Kidney (tissue), 13 donors: ENCODE measurements at regions not wholly inside any gene's neighbourhood (a gene's known extent, or its start where the extent isn't known, plus 50 kb on each side); places are given as distances from the start of the nearest gene placed in this dataset.

Source experiments
- DNase-seq, 5 donors: peaks; one replicate each; pipeline ENCODE4 v3.0.0-alpha.2; 2013 to 2020
- FAIRE-seq: peaks from 2 replicates; lab custom pipeline; 2012; peaks lifted over from hg19 to GRCh38; lab: Jason Lieb, UNC
- H3K27ac ChIP-seq, 2 donors: one replicate each; pipeline ENCODE4 v1.7.0; 2013; ENCODE audit warnings: low read depth in 2 of 2, low read length in 2 of 2, inconsistent platforms in 1 of 2
- H3K27me3 ChIP-seq: one replicate; pipeline ENCODE4 v1.7.1; 2013; ENCODE audit warnings: low read length, inconsistent platforms; ENCODE audit not compliant: control insufficient read depth, insufficient read depth
- H3K36me3 ChIP-seq, 3 donors: one replicate each; pipeline versions ENCODE4 v1.7.0 to v1.7.1; 2013; ENCODE audit warnings: low read length in 3 of 3, control low read depth in 1 of 3, inconsistent platforms in 1 of 3; ENCODE audit not compliant: insufficient read depth in 3 of 3, control insufficient read depth in 2 of 3
- H3K4me1 ChIP-seq, 3 donors: one replicate each; pipeline versions ENCODE4 v1.7.0 to v1.7.1; 2013; ENCODE audit warnings: low read length in 3 of 3, inconsistent platforms in 1 of 3, low read depth in 1 of 3; ENCODE audit not compliant: control insufficient read depth in 2 of 3, insufficient read depth in 2 of 3
- H3K4me3 ChIP-seq, 3 donors: one replicate each; pipeline versions ENCODE4 v1.7.0 to v1.8.1; 2013; ENCODE audit warnings: low read length in 3 of 3, control low read depth in 1 of 3, inconsistent platforms in 1 of 3
- H3K9ac ChIP-seq, 3 donors: one replicate each; pipeline versions ENCODE4 v1.7.0 to v1.7.1; 2013; ENCODE audit warnings: low read length in 3 of 3, control low read depth in 1 of 3, inconsistent platforms in 1 of 3
- H3K9me3 ChIP-seq, 3 donors: one replicate each; pipeline versions ENCODE4 v1.7.0 to v1.7.1; 2013; ENCODE audit warnings: low read length in 3 of 3, control low read depth in 1 of 3, inconsistent platforms in 1 of 3; ENCODE audit not compliant: control insufficient read depth in 2 of 3, insufficient read depth in 1 of 3
- intact Hi-C: fragments of 100-400 bp; cut with DNase I; formaldehyde crosslinking; loops from one replicate; pipeline ENCODE4 v1.11.1; 2022
- TF ChIP-seq, protein P1 (sequence below): IDR thresholded peaks from 3 replicates; pipeline ENCODE4 v1.5.1; 2012; ENCODE audit warnings: mild to moderate bottlenecking, moderate library complexity, borderline replicate concordance; ENCODE audit not compliant: insufficient read depth; ENCODE audit errors: extremely low read depth
- donor health status: control.
- donor health status: control.
- donor health status: control.
- donor health status: control.
- donor health status: control.
- donor health status: DM: yes; HTN: yes; CAD: no.
- donor health status: Normal renal cell carcinoma (clear cell type).

DNA sequence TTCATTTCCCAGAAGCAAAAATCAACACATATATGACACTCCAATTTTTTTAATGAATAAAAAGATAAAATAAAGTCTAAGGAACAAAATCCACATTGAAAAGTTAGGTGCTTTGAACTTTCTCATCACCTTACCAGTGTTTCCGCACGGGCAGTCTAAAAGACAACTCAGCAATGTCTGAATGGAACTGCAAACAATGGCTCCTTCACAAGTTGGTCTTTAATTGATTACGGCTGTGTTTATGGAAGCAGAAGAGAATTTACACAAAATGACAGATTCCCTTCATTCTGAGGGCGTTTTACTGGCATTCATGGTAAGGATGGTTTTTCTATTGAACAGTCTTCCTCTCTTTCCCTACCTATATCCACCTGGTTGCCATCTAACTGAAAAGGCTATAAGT lies 65.0 kb upstream of the RNPC3 start:
- Histone ChIP-seq H3K4me3 (no peak overlapping the region), H3K27ac (no peak overlapping the region), H3K9ac (no peak overlapping the region), H3K4me1 (no peaks in the 10 kb centered on the region), H3K27me3 (no peaks in the 10 kb centered on the region), H3K9me3 (no peaks in the 10 kb centered on the region), H3K36me3 (no peaks in the 10 kb centered on the region)
- no peak for FAIRE-seq
- TF ChIP-seq, protein P1, sequence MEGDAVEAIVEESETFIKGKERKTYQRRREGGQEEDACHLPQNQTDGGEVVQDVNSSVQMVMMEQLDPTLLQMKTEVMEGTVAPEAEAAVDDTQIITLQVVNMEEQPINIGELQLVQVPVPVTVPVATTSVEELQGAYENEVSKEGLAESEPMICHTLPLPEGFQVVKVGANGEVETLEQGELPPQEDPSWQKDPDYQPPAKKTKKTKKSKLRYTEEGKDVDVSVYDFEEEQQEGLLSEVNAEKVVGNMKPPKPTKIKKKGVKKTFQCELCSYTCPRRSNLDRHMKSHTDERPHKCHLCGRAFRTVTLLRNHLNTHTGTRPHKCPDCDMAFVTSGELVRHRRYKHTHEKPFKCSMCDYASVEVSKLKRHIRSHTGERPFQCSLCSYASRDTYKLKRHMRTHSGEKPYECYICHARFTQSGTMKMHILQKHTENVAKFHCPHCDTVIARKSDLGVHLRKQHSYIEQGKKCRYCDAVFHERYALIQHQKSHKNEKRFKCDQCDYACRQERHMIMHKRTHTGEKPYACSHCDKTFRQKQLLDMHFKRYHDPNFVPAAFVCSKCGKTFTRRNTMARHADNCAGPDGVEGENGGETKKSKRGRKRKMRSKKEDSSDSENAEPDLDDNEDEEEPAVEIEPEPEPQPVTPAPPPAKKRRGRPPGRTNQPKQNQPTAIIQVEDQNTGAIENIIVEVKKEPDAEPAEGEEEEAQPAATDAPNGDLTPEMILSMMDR = no peak
- no peak for DNase-seq
- intact Hi-C loops = no loop called here

GRCh38 chr1:103459346-103459745 lies 66.2 kb upstream of the RNPC3 start:
- H3K27me3 ChIP-seq = no peaks in the 10 kb centered on the region
- H3K9me3 ChIP-seq = no peaks in the 10 kb centered on the region
- TF ChIP-seq, protein P1 = no peak
- no peak for FAIRE-seq
- H3K36me3 ChIP-seq = no peaks in the 10 kb centered on the region
- no peak overlapping the region for H3K4me3 ChIP-seq
- H3K4me1 ChIP-seq = no peaks in the 10 kb centered on the region
- no peak overlapping the region for H3K27ac ChIP-seq
- DNase-seq = no peak
- H3K9ac ChIP-seq = no peak overlapping the region
- intact Hi-C loops = no loop called here

- intact Hi-C loops = no loop called here
- H3K4me3 ChIP-seq = no peak overlapping the region
- H3K4me1 ChIP-seq = no peaks in the 10 kb centered on the region
- FAIRE-seq = no peak
- no peaks in the 10 kb centered on the region for H3K9me3 ChIP-seq
- no peak overlapping the region for H3K9ac ChIP-seq
- no peaks in the 10 kb centered on the region for H3K36me3 ChIP-seq
- no peak overlapping the region for H3K27ac ChIP-seq
- peak in 4 of 5 donors; percentile 30 to 76 (median 68) for DNase-seq
- no peaks in the 10 kb centered on the region for H3K27me3 ChIP-seq
- TF ChIP-seq, protein P1 = no peak
Measured at GRCh38 chr1:103457886-103458455, 67.5 kb upstream of the RNPC3 start.

DNA sequence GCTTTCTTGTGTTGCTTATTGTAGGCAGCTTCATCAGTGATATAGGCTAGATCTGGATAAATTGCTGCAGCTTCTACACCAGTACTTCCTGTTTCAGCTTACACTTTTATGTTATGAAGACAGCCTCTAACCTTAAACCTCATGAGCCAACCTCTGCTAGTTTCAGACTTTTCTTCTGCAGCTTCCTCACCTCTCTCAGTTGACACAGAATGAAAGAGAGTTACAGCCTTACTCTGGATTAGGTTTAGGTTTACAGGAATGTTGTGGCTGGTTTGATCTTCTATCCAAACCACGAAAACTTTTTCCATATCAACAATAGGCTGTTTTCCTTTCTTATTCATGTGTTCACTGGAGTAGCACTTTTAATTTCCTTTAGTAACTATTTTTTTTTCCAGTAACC lies 76.9 kb upstream of the RNPC3 start:
- H3K4me1 ChIP-seq = no peaks in the 10 kb centered on the region
- no peak for DNase-seq
- no peak overlapping the region for H3K9ac ChIP-seq
- no peak for FAIRE-seq
- H3K4me3 ChIP-seq = no peak overlapping the region
- no peaks in the 10 kb centered on the region for H3K9me3 ChIP-seq
- H3K27ac ChIP-seq = no peak overlapping the region
- H3K27me3 ChIP-seq = no peaks in the 10 kb centered on the region
- TF ChIP-seq, protein P1 = no peak
- intact Hi-C loops = no loop called here
- no peaks in the 10 kb centered on the region for H3K36me3 ChIP-seq
